Activated CD4-positive, alpha-beta T cell treated with anti-CD3 and anti-CD28 coated beads, Interleukin-10, Interleukin-2, amounts not matched to agents 100 ng/mL and 50 ng/mL, durations not matched to agents 16 hours and 8 hours (primary cell): ENCODE measurements at regions not wholly inside any gene's neighbourhood (a gene's known extent, or its start where the extent isn't known, plus 50 kb on each side); places are given as distances from the start of the nearest gene placed in this dataset.
A peak's percentile ranks its signal among the peaks of the same experiment; 100 is the strongest.
"Not testable (repeated sequence)": the region's sequence is repeated elsewhere in the genome, so short reads cannot be mapped to it uniquely, and the experiment has no call there.

ENCODE experiments used
- DNase-seq: peaks from one replicate; pipeline ENCODE4 v3.0.0-alpha.2; 2020

- DNase-seq, result no peak
Observed at GRCh38 chr15:49706805-49707204, 86.0 kb downstream of the DTWD1 start.

DNA sequence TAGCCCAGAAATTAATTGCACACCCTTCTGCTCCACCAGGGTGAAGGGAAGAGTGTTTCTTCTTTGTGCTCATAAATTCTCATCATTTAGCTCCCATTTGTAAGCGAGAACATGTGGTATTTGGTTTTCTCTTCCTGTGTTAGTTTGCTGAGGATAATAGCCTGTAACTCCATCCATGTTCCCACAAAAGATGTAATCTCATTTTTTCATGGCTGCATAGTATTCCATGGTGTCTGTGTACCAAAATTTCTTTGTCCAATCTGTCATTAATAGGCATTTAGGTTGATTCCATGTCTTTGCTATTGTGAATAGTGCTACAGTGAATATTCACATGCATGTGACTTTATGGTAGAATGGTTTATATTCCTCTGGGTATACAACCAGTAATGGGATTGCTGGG, 86.8 kb downstream of the DTWD1 start:
- DNase-seq, result no peak

- DNase-seq, result no peak
Observed at GRCh38 chr15:49709646-49710214, 88.9 kb downstream of the DTWD1 start.

DNA sequence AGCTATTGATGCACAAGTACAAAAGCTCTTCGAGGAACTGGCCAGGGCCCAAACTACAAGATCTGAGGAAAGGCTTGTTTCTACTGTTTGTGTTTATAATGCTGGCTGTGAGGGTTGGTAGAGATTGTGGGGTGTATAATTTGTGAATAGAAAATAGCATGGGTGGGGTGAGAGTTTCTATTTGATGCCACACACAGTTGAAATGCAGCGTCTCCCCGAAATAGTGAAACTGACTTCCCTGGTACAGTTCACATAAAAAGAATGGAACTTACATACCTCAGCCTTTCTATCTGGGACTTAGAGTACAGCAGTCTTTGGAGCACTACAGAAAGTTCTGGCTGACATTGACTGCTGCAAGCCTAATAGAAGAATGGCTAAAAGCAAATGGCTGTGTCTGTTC, 91.3 kb downstream of the DTWD1 start:
- DNase-seq, result peak; percentile 2

- no peak for DNase-seq
Observed at GRCh38 chr15:49712846-49713450, 92.1 kb downstream of the DTWD1 start.

DNA sequence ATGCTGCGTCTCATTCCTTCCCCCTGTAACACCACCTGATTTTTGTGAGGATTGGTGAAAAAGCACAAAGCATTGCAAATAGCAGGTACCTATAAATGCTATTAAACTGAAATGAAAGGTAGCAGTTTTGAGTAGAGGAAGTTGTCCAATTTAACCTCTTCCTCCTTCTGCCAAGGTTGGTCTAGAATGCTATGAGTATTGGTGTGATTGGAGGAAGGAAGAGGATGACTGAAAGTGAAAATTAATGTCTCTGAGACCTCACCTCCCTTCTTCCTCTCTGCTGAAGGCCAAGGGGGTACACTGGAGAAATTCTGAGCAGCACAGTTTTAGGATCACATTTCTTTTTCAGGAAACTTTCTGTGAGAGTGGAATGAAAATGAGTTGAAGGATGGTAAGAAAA, 94.4 kb downstream of the DTWD1 start:
- peak; percentile 41 for DNase-seq

DNA sequence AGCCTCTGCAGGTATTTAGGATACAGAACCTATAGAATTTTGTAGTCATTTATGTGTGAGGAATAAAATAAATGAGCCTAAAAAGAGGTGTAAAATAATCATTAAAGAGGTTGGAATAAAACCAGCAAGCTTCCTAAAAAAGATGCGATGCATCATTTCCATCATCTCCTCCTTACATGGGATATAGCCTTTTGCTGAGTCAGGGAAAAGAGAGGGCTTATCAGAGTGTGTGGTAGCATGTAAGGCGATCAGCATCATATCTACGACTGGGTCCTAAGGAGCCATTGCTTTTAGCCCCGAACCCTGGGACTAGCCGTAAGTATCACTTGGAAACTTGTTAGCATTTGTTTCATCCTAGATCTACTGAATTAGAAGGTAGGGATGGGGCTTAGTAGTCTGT, 94.9 kb downstream of the DTWD1 start:
- DNase-seq, result no peak

GRCh38 chr15:49718234-49718633, 97.4 kb downstream of the DTWD1 start:
- DNase-seq, result no peak

DNA sequence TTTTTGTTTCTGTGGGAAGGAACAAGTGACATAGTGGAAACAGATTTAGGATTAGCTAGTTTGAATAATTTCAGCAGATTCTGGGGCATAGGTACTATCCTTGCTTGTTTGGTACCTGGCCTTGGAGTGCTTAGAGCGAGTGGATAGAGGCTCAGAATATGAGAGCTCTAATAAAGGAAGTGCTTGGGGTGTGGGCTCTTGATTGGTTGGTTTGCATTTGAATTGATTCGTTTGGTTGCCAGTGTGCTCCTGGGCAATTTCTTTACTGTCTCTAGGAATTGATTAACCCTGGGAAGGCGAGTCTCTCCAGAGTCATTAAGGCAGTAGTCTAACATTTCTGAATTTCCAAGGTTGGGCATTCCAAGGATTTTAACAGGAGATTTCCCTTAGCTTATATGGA, 98.0 kb downstream of the DTWD1 start:
- DNase-seq, result no peak

GRCh38 chr15:49720261-49720660, 99.4 kb downstream of the DTWD1 start:
- no peak for DNase-seq

- no peak for DNase-seq
Observed at GRCh38 chr15:49721091-49721490, 100.2 kb downstream of the DTWD1 start.

GRCh38 chr15:49721621-49722020, 100.8 kb downstream of the DTWD1 start:
- no peak for DNase-seq

DNA sequence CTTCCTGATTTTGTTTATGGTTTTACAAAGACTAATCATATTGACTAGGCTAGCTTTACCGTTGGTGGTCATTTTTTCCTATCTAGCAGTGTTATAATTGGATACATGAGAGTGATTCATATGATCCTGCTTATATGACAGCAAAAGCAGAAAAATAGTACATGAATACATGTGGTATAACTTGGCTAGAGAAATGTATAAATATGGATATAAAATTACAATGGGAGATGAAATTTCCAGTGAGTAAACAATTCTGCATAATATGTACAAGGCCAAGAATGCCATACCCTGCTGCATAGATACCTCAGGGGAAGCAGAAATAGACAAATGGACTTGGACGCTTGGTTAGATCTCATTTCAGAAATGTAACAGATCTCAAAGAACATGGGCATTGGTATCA, 103.1 kb downstream of the DTWD1 start:
- no peak for DNase-seq

DNA sequence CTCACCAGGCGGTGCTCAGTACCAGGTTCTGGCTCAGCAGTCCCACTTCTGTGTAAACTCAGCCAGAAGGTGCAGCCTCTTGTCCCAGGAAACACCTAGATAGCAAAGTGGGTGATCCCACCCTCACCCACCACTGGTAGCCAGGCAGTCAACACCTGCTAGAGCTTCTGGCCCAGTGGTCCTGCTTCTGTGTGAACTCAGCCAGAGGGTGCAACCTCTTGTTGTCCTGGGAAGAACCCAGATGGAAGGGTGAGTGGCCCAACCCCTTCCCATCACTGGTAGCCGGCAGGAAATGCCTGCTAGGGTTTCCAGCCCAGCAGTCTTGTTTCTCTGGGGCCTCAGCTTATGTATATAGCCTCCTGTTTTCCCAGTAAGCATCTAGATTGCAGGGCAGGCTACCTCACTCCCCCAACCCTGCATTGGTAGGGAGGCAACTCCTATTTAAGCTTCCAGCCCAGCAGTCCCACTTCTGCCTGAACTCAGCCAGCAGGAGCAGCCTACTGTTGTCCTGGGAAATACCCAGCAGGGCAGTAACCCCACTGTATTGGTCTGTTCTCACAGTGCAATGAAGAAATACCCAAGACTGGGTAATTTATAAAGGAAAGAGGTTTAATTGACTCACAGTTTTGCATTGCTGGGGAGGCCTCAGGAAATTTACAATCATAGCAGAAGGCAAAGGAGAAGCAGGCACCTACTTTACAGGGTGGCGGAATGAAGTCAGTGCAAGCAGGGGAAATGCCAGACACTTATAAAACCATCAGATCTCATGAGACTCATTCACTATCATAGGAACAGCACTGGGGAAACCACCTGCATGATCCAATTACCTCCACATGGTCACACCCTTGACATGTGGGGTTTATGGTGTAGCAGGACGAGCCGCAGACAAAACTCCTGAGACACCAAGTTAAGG, 110.6 kb downstream of the DTWD1 start:
- no peak for DNase-seq

- not testable (repeated sequence) for DNase-seq
Observed at GRCh38 chr15:49732109-49732508, 111.3 kb downstream of the DTWD1 start.

- DNase-seq, result not testable (repeated sequence)
Observed at GRCh38 chr15:49734089-49734488, 113.2 kb downstream of the DTWD1 start.

GRCh38 chr15:49734831-49735508, 114.1 kb downstream of the DTWD1 start:
- no peak for DNase-seq

DNA sequence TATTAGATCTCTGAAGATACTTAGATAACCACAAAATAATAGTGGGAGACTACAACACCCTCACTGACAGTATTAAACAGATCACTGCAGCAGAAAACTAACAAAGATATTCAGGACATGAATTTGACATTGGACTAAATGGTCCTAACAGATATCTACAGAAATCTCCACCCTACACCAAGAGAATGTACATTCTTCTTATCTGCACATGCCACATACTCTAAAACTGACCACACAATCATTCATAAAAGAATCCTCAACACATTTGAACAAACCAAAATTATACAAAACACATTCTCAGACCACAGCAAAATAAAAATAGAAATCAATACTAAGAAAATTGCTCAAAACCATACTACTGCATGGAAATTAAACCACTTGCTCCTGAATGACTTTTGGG, 116.3 kb downstream of the DTWD1 start:
- no peak for DNase-seq

DNA sequence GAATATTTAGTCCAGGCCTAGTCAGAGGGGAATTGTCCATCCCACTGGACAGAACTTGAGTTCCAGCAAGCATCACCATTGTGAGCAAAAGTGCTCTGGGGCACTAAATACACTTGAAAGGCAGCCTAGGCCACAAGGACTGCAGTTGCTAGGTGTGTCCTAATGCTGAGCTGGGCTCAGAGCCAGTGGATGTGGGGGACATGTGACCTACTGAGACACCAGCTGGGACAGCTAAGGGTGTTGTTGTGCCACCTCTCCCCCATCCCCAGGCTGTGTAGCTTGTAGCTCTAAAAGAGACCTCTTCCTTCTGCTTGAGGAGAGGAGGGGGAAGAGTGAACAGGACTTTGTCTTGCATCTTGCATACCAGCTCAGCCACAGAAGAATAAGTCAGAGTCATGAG, 120.9 kb downstream of the DTWD1 start:
- no peak for DNase-seq

DNA sequence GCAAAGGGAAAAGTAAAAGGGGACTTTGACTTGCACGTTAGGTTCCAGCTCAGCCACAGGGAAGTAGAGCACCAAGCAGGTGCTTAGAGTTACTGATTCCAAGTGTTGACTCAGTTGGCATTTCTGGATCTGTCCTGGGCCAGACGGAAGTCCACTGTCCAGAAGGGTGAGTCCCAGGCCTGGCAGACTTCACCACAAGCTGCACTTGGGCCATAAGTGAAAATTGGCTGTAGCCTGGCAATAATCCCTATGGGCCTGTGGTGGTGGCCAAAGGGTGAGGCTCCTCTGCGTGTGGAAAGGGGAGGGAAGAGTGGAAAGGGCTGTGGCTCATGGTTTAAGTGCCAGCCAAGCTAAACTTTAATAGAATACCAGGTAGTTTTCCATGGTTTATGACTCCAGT, 121.5 kb downstream of the DTWD1 start:
- DNase-seq, result no peak

GRCh38 chr15:49747340-49747739, 126.5 kb downstream of the DTWD1 start:
- no peak for DNase-seq

DNA sequence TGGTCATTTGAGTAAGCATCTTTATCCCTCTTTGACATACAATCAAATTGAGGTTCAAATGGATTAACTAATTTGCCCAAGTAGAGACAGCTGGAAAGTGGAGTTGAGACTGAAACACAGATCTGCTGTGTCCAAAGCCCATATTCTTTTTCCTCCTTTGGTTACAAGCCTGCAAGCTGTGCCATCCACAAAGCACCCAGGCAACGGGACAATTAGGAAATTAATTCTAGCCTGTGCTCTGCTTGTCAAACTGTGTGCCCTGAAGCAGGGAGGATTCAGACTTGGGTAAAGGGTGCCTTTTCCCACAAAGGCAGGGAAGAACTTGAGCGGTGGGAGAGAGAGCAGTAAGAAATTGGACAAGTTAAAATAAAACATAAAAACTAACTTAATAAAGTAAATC, 127.9 kb downstream of the DTWD1 start:
- no peak for DNase-seq

- no peak for DNase-seq
Observed at GRCh38 chr15:49750553-49750952, 129.7 kb downstream of the DTWD1 start.

DNA sequence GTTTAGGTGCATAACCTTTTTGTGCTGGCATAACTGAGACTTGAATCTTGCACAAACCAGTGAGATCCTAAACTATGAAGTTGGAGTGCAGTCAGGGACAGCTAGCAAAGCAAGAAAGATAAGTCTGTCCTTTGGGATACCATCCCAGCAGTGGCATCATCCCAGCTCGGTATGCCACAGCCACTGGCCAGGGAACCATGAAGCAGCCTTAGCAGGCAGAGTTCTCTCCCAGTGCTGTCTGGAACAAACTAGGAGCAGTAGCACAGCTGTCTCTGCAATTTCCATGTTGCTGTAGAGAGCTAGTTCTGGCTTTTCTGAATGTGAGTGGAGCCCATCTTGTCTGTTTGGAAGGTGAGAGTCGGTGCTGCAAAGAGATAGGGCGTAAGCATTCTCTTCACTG, 130.3 kb downstream of the DTWD1 start:
- no peak for DNase-seq
